HG03558 (cell line): ENCODE measurements at regions not wholly inside any gene's neighbourhood (a gene's known extent, or its start where the extent isn't known, plus 50 kb on each side); places are given as distances from the start of the nearest gene placed in this dataset.
"Not testable (repeated sequence)": the region's sequence is repeated elsewhere in the genome, so short reads cannot be mapped to it uniquely, and the experiment has no call there.

ENCODE experiments used
- ATAC-seq: cut with Tn5 transposase; IDR thresholded peaks from one replicate; pipeline ENCODE4 v1.9.1; 2021; ENCODE audit warnings: moderate number of reproducible peaks; ENCODE audit not compliant: unreplicated experiment; ENCODE audit errors: extremely low read depth

- no peak for ATAC-seq
These were observed 199.7 kb upstream of the NECTIN3 start for GRCh38 chr3:110871869-110872268.

- ATAC-seq = no peak
These were observed 192.9 kb upstream of the NECTIN3 start for GRCh38 chr3:110878692-110879091.

- no peak for ATAC-seq
These were observed 190.5 kb upstream of the NECTIN3 start for GRCh38 chr3:110881069-110881468.

GRCh38 chr3:110886222-110886893, 185.3 kb upstream of the NECTIN3 start:
- ATAC-seq = no peak

GRCh38 chr3:110887176-110887575, 184.4 kb upstream of the NECTIN3 start:
- no peak for ATAC-seq

GRCh38 chr3:110888625-110889375, 182.8 kb upstream of the NECTIN3 start:
- not testable (repeated sequence) for ATAC-seq

GRCh38 chr3:110889376-110889699, 182.3 kb upstream of the NECTIN3 start:
- ATAC-seq = not testable (repeated sequence)

GRCh38 chr3:110894574-110894973, 177.0 kb upstream of the NECTIN3 start:
- no peak for ATAC-seq

- ATAC-seq = no peak
These were observed 176.6 kb upstream of the NECTIN3 start for GRCh38 chr3:110895054-110895453.

GRCh38 chr3:110897046-110897445, 174.6 kb upstream of the NECTIN3 start:
- ATAC-seq = no peak

- no peak for ATAC-seq
These were observed 171.0 kb upstream of the NECTIN3 start for GRCh38 chr3:110900576-110900975.

- no peak for ATAC-seq
These were observed 170.1 kb upstream of the NECTIN3 start for GRCh38 chr3:110901536-110901935.

- no peak for ATAC-seq
These were observed 169.0 kb upstream of the NECTIN3 start for GRCh38 chr3:110902453-110903085.

GRCh38 chr3:110903771-110904519, 167.7 kb upstream of the NECTIN3 start:
- ATAC-seq = no peak

GRCh38 chr3:110904520-110904890, 167.1 kb upstream of the NECTIN3 start:
- no peak for ATAC-seq

- no peak for ATAC-seq
These were observed 166.5 kb upstream of the NECTIN3 start for GRCh38 chr3:110905121-110905520.

GRCh38 chr3:110909839-110910238, 161.8 kb upstream of the NECTIN3 start:
- ATAC-seq = no peak

GRCh38 chr3:110910346-110910955, 161.2 kb upstream of the NECTIN3 start:
- no peak for ATAC-seq

- no peak for ATAC-seq
These were observed 152.7 kb upstream of the NECTIN3 start for GRCh38 chr3:110918963-110919362.

- ATAC-seq = no peak
These were observed 145.8 kb upstream of the NECTIN3 start for GRCh38 chr3:110925798-110926197.
